ENCODE measurements at regions not wholly inside any gene's neighbourhood (a gene's known extent, or its start where the extent isn't known, plus 50 kb on each side); places are given as distances from the start of the nearest gene placed in this dataset.

GRCh38 chrX:107571296-107571998 lies 56.9 kb upstream of the PRPS1 start:
- TF ChIP-seq CTCF (conservative IDR thresholded peaks at IDR 0.05; ENCODE audit: low read length) (no peak), EZH2phosphoT487 (IDR thresholded peaks at IDR 0.05; ENCODE audit: borderline replicate concordance, low read depth, low read length) (no peak)
